DMS 273 (cell line): ENCODE measurements at regions not wholly inside any gene's neighbourhood (a gene's known extent, or its start where the extent isn't known, plus 50 kb on each side); places are given as distances from the start of the nearest gene placed in this dataset.
A peak's percentile ranks its signal among the peaks of the same experiment; 100 is the strongest.

Experiments
- DNase-seq: peaks from one replicate; lab custom pipeline; 2025; ENCODE audit not compliant: unreplicated experiment; lab: John Stamatoyannopoulos, UW

DNA sequence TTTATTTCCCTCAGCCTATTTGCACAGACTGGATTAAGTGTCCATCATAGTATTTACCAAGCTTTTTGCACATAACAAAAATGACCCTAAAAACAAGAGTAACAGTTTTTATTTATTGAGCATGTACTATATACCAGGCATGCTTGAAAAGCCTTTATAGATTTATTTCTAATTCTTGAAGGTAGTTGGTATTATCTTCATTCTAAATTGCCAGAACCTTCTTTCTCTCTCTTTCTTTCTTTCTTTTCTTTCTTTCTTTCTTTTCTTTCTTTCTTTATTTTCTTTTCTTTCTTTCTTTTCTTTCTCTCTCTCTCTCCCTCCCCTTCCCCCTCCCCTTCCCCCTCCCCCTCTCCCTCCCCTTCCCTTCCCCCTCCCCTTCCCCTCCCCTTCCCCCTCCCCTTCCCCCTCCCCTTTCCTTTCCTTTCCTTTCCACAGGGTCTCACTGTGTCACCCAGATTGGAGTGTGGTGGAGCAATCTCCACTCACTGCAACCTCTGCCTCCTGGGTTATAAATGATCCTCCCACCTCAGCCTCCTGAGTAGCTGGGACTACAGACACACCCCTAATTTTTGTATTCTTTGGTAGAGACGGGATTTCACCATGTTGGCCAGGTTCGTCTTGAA, 310.9 kb upstream of the RBFOX1 start:
- DNase-seq = no peak

DNA sequence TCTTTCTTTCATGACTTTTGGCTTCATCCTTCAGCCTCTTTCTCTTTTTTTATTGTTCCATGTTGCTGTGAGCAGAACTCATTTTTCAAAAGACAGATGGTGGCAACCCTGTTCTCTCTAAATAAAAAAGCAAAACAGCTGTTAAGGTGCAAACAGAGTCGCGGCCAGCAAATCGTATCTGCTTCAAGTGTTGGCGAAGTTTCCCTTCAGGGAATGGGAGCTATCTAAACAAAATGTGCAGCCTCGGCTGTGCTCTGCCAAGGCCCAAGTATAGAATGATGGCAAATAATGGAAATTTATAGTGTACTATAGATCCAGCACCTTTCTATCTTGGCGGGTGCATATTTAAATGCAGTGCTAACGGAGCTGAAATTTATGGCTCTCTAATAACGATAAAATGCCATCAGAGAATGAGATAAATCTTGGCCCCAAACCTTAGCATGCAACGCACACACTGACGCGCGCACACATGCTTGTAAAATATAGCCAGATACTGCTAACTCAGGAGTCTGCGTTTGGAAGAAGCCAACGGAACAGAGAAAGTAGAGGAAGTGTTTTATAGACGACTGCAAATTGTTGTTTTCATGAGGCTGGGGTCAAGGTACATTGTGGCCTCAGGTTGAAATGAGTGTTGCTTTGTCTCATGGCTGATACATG, 315.5 kb upstream of the RBFOX1 start:
- DNase-seq = no peak

DNA sequence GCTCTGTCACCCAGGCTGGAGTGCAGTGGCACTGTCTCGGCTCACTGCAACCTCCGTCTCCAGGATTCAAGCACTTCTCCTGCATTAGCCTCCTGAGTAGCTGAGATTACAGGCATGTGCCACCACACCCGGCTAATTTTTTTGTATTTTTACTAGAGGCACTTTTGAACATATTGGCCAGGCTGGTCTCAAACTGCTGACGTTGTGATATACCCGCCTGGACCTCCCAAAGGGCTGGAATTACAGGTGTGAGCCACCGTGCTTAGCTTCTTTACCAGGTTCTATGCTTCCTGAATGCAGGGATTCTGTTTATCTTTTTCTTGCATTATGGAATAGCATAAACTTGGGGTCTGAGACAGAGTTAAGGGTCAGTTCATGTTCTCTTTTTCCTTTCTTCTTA, 317.9 kb upstream of the RBFOX1 start:
- DNase-seq = no peak

- DNase-seq = peak; percentile 15
Measured at GRCh38 chr16:7013990-7014389, 318.7 kb upstream of the RBFOX1 start.

DNA sequence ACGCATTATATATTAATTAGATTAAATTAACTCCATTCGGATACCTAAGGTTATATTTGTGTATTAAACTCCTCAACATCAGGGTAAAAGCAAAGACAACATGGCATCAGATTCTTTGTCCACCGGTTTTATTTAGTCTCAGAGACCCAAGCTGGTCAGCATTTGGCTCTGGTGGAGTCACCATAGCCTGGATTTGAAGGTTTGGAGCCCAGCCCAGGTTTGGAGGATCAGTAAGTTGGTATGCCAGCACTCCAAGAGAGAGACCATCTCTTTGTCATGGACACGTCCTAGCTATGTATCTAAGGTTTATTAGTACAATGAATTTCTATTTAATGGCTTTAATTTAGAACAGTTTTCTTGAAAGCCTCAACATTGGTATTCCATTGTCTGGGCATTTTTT, 328.4 kb upstream of the RBFOX1 start:
- no peak for DNase-seq

DNA sequence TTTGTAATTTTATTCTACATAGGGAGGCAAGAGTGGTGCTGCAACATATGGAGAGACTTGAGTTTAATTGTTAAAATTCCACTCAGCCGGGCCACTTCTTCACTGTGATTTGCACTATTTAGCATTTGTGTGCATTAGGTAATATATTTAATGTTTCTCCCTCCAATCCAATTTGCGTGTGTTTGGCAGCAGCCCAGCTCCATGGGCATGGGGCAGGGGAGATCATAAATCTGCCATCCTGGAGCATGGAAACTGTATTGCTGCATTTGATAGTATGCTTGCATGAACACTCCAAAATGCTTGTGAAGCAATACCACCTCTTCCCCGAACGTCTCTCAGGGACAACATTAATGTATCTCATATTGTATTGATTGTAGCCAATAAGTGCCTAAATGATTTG, 339.1 kb upstream of the RBFOX1 start:
- no peak for DNase-seq

DNA sequence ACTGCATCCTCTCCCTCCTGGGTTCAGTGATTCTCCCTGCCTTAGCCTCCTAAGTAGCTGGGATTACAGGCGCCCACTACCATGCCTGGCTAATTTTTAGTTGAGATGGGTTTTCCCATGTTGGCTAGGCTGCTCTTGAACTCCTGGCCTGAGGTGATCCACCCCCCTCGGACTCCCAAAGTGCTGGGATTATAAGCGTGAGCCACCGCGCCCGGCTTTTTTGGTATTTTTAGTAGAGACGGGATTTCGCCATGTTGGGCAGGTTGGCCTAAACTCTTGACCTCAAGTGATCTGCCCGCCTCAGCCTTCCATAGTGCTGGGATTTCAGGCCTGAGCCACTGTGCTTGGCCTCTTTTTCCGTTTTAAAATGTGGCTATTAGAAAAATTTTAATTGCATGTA, 343.8 kb upstream of the RBFOX1 start:
- no peak for DNase-seq

DNA sequence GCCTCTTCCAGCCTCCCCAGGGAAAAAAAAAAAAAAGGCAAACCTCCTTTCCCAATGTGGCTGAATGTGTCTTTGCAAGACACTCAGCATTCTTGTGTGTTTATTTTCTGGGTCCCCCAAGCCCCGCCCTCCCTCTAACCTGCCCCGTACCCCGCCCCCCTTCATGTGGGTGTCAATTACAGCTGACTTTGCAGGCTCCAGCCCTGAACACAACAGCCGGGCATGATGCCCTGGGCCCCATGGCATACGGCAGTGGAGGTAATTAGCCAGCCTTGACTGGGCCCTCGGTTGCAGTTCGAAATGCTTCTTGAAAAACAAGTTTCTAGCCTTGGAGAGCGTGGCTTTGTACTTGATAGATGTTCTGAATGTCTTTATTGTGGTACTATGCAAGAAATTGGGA, 354.7 kb upstream of the RBFOX1 start:
- no peak for DNase-seq

GRCh38 chr16:6977291-6977690, 355.4 kb upstream of the RBFOX1 start:
- DNase-seq = no peak

DNA sequence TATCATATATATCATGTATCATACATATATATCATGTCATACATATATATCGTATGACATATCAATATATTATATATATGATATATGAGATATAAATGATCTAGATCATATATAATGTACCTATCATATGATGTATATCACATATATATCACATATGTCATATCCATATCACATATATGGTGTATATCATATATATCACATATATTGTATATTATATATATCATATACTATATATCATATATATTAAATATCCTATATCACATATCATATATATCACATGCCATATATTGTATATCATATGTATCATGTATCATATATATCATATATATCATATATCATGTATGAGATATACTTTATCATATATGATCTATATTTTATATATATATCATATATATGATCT, 355.9 kb upstream of the RBFOX1 start:
- DNase-seq = no peak

DNA sequence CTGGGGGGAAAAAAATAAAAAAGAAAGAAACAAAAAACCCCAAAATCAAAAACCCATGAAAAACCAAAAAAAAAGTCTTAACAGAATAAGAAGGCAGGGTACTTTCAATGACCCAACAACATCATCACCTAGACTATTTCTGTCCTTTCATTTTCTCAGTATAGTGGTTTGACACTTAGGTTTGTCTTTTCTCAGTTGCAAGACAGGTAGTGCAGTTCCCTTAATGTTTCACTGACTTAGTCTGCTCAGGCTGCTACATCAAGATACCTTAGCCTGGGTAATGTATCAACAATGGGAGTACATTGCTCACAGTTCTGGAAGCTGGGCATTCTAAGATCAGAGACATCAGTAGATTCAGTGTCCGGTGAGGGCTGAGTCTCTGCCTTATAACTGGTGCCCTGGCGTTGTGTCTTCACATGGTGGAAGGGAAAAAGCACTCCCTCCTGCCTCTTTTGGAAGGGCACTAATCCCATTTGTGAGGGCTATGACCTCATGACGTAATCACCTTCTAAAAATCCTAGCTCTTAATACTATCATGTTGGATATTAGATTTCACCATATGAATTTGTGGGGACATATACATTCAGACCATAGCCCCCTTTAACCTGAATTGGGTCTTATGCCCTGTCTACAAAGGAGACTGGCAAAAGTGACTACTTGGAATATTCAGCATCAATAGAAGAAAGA, 362.3 kb upstream of the RBFOX1 start:
- DNase-seq = no peak

GRCh38 chr16:6969594-6969993, 363.1 kb upstream of the RBFOX1 start:
- DNase-seq = no peak

DNA sequence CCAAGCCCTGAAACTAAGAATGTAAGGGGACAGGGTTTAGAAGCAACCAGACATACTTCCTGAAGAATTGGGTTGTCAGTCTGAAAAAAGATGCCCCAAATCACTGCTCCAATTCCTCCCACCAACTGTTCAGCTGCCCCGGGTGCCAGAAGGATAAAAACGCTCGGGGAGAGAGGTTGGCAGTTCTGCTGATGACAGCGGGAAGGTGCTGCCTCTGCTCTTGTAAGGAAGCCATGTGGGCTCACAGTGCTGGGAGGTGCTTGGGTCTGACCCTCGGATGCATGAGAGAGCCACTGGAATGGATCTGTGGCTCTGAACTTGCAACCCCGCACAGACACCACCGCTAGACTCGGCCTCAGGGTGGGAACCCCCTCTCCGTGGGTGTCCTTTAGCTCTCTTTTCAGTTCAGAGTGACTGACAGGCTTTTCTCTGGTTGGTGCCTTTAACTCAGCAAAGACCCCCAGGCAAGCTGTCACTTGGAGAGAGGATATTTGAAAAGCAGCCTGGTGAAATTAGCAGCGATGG, 364.8 kb upstream of the RBFOX1 start:
- DNase-seq = no peak

GRCh38 chr16:6966925-6967324, 365.7 kb upstream of the RBFOX1 start:
- no peak for DNase-seq

DNA sequence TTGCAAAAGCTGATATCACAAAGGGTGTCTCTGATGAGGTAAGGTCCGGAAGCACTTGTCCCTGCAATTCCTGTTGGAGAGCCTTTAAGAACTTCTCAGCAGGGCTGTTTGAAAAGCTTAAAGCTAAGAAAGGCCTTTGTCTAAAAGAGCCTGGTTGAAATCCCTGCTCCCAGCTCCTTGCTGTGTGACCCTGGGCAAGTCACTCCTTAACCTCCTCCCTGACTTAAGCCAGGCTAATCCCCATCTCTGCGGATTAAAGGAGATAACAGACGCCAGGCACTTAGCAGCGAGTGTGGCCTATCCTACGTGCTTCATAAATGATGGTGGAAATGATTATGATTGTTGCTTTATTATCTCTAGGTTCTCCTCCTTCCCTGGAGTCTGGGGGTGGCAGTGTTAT, 368.0 kb upstream of the RBFOX1 start:
- DNase-seq = no peak

DNA sequence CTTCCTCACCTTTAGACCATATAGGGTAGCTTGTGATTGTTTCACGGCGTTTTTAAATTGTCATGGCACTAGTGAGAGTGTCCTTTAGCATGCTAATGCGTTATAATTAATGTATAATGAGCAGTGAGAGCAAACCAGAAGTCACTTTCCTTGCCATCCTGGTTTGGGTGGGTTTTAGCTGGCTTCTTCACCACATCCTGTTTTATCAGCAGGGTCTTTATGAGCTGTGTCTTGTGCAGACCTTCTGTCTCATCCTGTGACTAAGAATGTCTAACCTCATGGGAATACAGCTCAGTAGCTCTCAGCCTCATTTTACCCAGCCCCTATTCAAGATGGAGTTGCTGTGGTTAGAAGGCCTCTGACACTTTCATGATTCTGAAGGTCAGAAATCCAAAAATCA, 370.9 kb upstream of the RBFOX1 start:
- no peak for DNase-seq

DNA sequence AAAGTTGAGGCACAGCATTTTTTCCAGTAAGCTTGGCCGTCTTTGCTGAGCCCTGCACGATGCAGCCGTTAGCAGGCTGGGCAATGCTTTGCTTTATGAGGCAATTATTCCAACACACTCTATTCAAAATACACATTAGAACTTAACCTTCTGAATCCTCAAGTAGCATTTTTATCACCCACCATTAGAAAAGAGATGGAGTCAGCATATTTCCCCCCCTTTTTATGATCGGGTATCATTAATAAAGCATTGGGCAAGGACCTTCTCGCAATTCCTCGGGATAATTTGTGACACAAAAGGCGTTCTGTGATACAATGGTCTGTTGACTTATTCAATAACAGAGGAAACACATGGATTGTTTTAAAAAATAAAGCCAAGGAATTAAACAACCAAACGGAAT, 374.5 kb upstream of the RBFOX1 start:
- DNase-seq = no peak

DNA sequence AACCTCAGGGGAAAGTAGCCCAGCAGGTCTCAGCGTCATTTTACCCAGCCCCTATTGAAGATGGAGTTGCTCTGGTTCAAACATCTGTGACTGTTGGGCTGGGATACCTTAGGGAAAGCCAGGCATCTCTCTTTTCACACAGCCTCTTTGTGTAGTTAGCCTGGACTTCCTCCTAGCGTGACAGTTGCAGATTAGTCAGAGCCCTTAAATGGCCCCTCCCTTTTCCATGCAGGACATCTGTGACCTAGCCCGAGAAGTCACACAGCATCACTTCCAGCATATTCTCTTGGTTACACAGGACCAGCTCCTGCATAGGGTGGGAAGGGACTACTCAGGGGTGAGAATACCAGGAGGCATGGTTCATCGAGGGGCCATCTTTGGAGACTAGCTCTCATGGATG, 375.0 kb upstream of the RBFOX1 start:
- DNase-seq = no peak

- no peak for DNase-seq
Measured at GRCh38 chr16:6956511-6956910, 376.1 kb upstream of the RBFOX1 start.

GRCh38 chr16:6955303-6955702, 377.3 kb upstream of the RBFOX1 start:
- no peak for DNase-seq

GRCh38 chr16:6949240-6949639, 383.4 kb upstream of the RBFOX1 start:
- no peak for DNase-seq

GRCh38 chr16:6947291-6947690, 385.4 kb upstream of the RBFOX1 start:
- no peak for DNase-seq
